ENCODE measurements at regions not wholly inside any gene's neighbourhood (a gene's known extent, or its start where the extent isn't known, plus 50 kb on each side); places are given as distances from the start of the nearest gene placed in this dataset.

DNA sequence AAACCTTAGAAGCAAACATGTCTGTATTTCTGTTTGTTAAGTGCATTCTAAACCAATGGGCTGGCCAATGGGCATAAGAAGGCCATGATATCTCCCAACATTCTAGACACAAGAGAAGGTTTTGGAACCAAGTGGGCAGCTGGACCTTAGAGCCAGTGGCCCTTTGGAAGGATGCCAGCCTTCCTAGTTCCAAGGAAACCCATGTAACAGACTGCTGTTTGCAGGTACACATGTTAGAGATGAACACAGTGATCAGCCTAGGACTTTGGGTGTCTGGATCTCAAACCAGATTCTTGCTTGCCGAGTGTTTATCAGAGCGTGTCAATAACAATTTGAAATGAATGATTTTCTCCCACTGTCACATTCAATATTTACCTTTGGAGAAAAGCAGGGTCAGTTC, 97.5 kb upstream of the COPS8 start:
- H3K36me3 ChIP-seq: no peaks in the 10 kb centered on the region
- no peak for DNase-seq (ENCODE audit: low read depth in 1 of 2, low spot score in 1 of 2)
- H3K9me3 ChIP-seq (ENCODE audit: low read depth): no peaks in the 10 kb centered on the region
- no peaks in the 10 kb centered on the region for H3K4me1 ChIP-seq (ENCODE audit: low read depth)
- H3K4me3 ChIP-seq: no peak overlapping the region
- peaks cover 3% of the 10 kb centered on the region for H3K27me3 ChIP-seq
- TF ChIP-seq CTCF (IDR thresholded peaks at IDR 0.05; ENCODE audit: low read depth, low read length): no peak
- H3K27ac ChIP-seq: no peak overlapping the region

- Histone ChIP-seq H3K4me1 (ENCODE audit: low read depth) (no peaks in the 10 kb centered on the region), H3K9me3 (ENCODE audit: low read depth) (no peaks in the 10 kb centered on the region), H3K4me3 (no peak overlapping the region), H3K27me3 (peaks cover 3% of the 10 kb centered on the region), H3K27ac (no peak overlapping the region), H3K36me3 (no peaks in the 10 kb centered on the region)
- TF ChIP-seq CTCF (IDR thresholded peaks at IDR 0.05; ENCODE audit: low read depth, low read length): no peak
- DNase-seq (ENCODE audit: low read depth in 1 of 2, low spot score in 1 of 2): peak; percentile 48 to 50
Measured at GRCh38 chr2:236988690-236989624, 96.7 kb upstream of the COPS8 start.

DNA sequence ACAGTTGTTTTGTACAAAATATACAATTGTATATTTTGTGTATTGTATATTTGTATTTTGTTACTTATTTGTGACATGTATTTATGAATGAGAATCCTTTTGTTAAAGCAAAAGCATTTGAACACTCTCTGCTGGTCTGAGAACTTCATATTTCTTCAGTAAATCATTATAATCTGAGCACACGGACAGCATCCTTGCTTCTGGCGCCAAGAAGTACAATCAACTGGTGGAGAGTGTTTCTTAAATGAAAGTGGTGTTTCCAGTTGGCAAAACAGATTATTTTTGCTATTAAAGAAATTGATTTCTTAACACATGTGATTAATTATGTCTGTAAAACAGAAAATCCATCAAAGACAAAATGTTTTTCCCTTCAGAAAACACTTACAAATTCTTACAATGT, 95.1 kb upstream of the COPS8 start:
- H3K27me3 ChIP-seq: peaks cover 3% of the 10 kb centered on the region
- H3K36me3 ChIP-seq: no peaks in the 10 kb centered on the region
- no peaks in the 10 kb centered on the region for H3K4me1 ChIP-seq (ENCODE audit: low read depth)
- no peak for DNase-seq (ENCODE audit: low read depth in 1 of 2, low spot score in 1 of 2)
- H3K9me3 ChIP-seq (ENCODE audit: low read depth): no peaks in the 10 kb centered on the region
- H3K27ac ChIP-seq: no peak overlapping the region
- TF ChIP-seq CTCF (IDR thresholded peaks at IDR 0.05; ENCODE audit: low read depth, low read length): no peak
- H3K4me3 ChIP-seq: no peak overlapping the region

- peaks cover 3% of the 10 kb centered on the region for H3K27me3 ChIP-seq
- no peak overlapping the region for H3K27ac ChIP-seq
- TF ChIP-seq CTCF (IDR thresholded peaks at IDR 0.05; ENCODE audit: low read depth, low read length): no peak
- peaks cover under 1% of the 10 kb centered on the region for H3K4me1 ChIP-seq (ENCODE audit: low read depth)
- H3K9me3 ChIP-seq (ENCODE audit: low read depth): no peaks in the 10 kb centered on the region
- H3K4me3 ChIP-seq: no peak overlapping the region
- DNase-seq (ENCODE audit: low read depth in 1 of 2, low spot score in 1 of 2): no peak
- no peaks in the 10 kb centered on the region for H3K36me3 ChIP-seq
Measured at GRCh38 chr2:236991874-236992273, 93.8 kb upstream of the COPS8 start.

DNA sequence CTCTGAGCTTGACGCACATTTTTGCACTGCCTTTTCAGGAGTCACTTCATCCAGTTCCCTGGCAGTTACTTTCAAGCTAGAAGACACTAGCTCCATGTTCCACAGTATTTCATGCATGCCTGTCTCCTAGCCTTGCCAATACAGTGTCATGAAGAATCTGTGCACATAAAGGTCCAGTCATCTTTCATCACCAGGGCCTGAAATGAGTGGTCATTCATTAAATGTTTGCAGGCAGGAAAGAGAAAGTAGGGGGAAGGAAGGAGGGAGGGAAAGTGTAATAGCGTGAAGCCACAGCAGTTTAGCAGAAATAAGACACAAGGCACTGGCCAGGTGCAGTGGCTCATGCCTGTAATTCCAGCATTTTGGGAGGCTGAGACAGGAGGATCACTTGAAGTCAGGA, 92.4 kb upstream of the COPS8 start:
- DNase-seq (ENCODE audit: low read depth in 1 of 2, low spot score in 1 of 2): no peak
- no peak overlapping the region for H3K4me3 ChIP-seq
- H3K27ac ChIP-seq: no peak overlapping the region
- no peaks in the 10 kb centered on the region for H3K36me3 ChIP-seq
- peaks cover 3% of the 10 kb centered on the region for H3K27me3 ChIP-seq
- H3K4me1 ChIP-seq (ENCODE audit: low read depth): peaks cover 7% of the 10 kb centered on the region
- no peak for TF ChIP-seq CTCF (IDR thresholded peaks at IDR 0.05; ENCODE audit: low read depth, low read length)
- H3K9me3 ChIP-seq (ENCODE audit: low read depth): no peaks in the 10 kb centered on the region
